ENCODE measurements at regions not wholly inside any gene's neighbourhood (a gene's known extent, or its start where the extent isn't known, plus 50 kb on each side); places are given as distances from the start of the nearest gene placed in this dataset.

- no peak for TF ChIP-seq GATA2 (IDR thresholded peaks at IDR 0.05; ENCODE audit: low read depth, low read length)
- TF ChIP-seq GATA3 (IDR thresholded peaks at IDR 0.05; ENCODE audit: low read depth, low read length) = no peak
Observed at GRCh38 chr7:52163311-52163710, 846.7 kb upstream of the COBL start.
